ENCODE measurements at regions not wholly inside any gene's neighbourhood (a gene's known extent, or its start where the extent isn't known, plus 50 kb on each side); places are given as distances from the start of the nearest gene placed in this dataset.

DNA sequence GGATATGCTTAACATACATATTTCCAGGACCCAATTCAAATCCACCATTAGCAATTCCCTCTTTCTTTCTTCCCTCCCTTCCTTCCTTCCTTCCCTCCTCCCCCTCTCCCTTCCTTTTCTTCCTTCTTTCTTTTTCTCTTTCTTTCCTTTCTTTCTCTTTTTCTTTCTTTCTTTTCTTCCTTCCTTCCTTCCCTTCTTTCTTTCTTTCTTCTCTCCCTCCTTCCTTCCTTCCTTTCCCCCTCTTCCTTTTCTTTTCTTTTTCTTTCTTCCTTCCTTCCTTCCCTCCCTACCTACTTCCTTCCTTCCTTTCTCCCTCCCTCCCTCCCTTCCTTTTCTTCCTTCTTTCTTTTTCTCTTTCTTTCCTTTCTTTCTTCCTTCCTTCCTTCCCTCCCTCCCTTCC lies 332.0 kb downstream of the TMEM161B start:
- H3K4me3 ChIP-seq (ENCODE audit: low read depth, low read length) = no peak overlapping the region
- TF ChIP-seq, protein P1, sequence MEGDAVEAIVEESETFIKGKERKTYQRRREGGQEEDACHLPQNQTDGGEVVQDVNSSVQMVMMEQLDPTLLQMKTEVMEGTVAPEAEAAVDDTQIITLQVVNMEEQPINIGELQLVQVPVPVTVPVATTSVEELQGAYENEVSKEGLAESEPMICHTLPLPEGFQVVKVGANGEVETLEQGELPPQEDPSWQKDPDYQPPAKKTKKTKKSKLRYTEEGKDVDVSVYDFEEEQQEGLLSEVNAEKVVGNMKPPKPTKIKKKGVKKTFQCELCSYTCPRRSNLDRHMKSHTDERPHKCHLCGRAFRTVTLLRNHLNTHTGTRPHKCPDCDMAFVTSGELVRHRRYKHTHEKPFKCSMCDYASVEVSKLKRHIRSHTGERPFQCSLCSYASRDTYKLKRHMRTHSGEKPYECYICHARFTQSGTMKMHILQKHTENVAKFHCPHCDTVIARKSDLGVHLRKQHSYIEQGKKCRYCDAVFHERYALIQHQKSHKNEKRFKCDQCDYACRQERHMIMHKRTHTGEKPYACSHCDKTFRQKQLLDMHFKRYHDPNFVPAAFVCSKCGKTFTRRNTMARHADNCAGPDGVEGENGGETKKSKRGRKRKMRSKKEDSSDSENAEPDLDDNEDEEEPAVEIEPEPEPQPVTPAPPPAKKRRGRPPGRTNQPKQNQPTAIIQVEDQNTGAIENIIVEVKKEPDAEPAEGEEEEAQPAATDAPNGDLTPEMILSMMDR (IDR thresholded peaks at IDR 0.05; ENCODE audit: low read depth, low read length) = no peak

DNA sequence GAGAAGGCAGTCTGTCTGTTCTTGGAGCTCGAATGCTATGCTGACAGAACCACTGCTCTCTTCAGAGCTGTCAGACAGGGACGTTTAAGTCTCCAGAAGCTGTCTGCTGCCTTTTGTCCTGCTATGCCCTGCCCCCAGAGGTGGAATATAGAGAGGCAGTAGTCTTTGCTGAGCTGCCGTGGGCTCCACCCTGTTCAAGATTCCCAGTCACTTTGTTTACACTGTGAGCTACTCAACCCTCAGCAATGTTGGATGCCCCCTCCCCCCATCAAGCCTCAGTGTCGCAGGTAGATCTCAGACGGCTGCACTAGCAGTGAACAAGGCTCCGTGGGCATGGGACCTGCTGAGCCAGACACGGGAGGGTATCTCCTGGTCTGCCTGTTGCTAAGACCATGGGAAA lies 344.2 kb downstream of the TMEM161B start:
- no peak overlapping the region for H3K4me3 ChIP-seq (ENCODE audit: low read depth, low read length)
- TF ChIP-seq, protein P1 (IDR thresholded peaks at IDR 0.05; ENCODE audit: low read depth, low read length) = no peak

GRCh38 chr5:87916320-87916719 lies 352.3 kb downstream of the TMEM161B start:
- no peak overlapping the region for H3K4me3 ChIP-seq (ENCODE audit: low read depth, low read length)
- TF ChIP-seq, protein P1 (IDR thresholded peaks at IDR 0.05; ENCODE audit: low read depth, low read length) = no peak

DNA sequence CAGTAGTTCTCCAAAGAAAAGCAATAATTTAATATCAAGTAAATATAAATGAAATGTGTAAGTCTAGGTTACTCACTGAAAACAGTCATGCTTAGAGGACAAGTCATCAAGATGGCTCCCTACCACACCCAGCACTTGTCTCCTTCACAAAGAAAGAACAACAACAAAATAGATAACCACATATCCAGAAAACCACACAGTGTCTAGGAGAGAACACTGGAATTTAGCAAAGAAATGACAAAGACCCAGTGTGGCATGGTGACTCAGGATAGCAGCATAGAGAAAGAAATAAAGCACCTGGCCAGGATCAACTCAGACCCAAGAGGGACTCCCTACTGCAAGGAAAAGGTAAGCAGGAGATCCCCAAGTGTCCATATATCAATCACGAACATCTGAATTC lies 356.2 kb downstream of the TMEM161B start:
- TF ChIP-seq, protein P1 (IDR thresholded peaks at IDR 0.05; ENCODE audit: low read depth, low read length) = no peak
- H3K4me3 ChIP-seq (ENCODE audit: low read depth, low read length) = no peak overlapping the region

DNA sequence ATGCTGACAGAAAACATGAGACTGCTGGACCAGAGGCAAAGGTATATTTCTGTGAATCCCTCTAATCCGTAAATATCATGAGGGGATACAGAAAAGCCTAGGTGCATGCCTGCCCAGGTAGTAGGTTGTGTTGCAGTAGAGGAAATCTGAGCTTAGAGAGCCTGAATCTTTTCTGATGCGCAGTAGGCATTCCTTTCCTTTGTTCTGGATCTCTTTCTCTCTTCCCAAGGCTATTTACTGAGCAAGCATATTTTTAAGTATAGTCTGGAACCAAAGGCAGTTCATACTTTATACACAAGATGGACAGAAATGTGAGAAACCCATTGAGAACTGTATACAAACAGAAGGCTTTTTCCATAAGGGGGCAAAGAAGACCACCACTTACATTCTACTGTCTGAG lies 359.3 kb downstream of the TMEM161B start:
- H3K4me3 ChIP-seq (ENCODE audit: low read depth, low read length) = no peak overlapping the region
- TF ChIP-seq, protein P1 (IDR thresholded peaks at IDR 0.05; ENCODE audit: low read depth, low read length) = no peak

DNA sequence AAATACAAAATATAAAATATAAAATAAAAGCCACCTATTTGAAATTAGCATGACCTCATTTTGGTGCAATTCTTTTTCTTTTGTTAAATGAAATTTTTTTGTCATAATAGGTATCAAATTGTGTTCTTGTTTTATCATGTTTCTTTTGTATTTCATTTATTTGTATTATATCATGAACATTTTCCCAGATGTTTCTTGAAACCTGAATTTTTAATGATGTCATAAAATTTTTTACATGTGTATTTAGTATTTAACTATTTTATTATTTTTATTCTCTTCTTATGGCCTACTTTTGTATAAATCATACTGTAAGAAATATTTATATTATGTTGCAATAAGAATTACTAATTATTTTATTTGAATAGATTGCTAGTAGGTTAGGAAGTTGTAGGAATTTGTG lies 361.7 kb downstream of the TMEM161B start:
- TF ChIP-seq, protein P1 (IDR thresholded peaks at IDR 0.05; ENCODE audit: low read depth, low read length) = no peak
- H3K4me3 ChIP-seq (ENCODE audit: low read depth, low read length) = no peak overlapping the region

- H3K4me3 ChIP-seq (ENCODE audit: low read depth, low read length) = no peak overlapping the region
- TF ChIP-seq, protein P1 (IDR thresholded peaks at IDR 0.05; ENCODE audit: low read depth, low read length) = no peak
Observed at GRCh38 chr5:87900419-87900818, 368.2 kb downstream of the TMEM161B start.
